Uterus (tissue), 2 donors: ENCODE measurements at regions not wholly inside any gene's neighbourhood (a gene's known extent, or its start where the extent isn't known, plus 50 kb on each side); places are given as distances from the start of the nearest gene placed in this dataset.

Source experiments
- POLR2A ChIP-seq, 2 donors: fragments of 450-650 bp; IDR thresholded peaks; one replicate each; pipeline ENCODE4 v1.6.1; 2016; ENCODE audit warnings: antibody characterized with exemption in 2 of 2, mild to moderate bottlenecking in 1 of 2, moderate library complexity in 1 of 2
- TF ChIP-seq, protein P1 (sequence below), 4 experiments: fragments of 200-600 bp in 2 of 4; fragments of 450-650 bp in 2 of 4; sonication (generic) in 2 of 4; IDR thresholded peaks; one replicate each; pipeline ENCODE4 v1.5.1; 2016 to 2019; ENCODE audit warnings: antibody characterized with exemption in 4 of 4, mild to moderate bottlenecking in 2 of 4, moderate library complexity in 1 of 4

DNA sequence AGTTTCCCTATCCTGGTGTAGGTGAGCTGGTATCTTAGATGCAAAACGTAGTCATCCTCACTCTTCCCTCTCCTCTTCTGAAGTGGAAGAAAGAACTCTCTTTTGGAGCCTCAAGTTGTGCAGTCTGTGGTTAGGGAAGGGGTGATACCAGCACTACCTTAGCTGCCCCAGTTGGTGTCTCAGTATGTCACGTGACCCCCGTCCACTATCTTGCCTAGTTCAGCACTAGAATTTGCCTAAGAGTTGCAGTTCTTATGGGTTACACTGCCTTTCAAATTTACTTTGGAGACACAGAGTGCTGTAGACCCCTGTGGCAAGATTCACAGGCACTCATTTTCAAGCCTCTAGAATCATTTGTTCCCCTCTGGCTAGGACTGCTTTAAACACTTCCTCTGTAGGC lies 322.8 kb upstream of the EDA2R start:
- no peak for TF ChIP-seq POLR2A (IDR thresholded peaks at IDR 0.05)
- TF ChIP-seq, protein P1, sequence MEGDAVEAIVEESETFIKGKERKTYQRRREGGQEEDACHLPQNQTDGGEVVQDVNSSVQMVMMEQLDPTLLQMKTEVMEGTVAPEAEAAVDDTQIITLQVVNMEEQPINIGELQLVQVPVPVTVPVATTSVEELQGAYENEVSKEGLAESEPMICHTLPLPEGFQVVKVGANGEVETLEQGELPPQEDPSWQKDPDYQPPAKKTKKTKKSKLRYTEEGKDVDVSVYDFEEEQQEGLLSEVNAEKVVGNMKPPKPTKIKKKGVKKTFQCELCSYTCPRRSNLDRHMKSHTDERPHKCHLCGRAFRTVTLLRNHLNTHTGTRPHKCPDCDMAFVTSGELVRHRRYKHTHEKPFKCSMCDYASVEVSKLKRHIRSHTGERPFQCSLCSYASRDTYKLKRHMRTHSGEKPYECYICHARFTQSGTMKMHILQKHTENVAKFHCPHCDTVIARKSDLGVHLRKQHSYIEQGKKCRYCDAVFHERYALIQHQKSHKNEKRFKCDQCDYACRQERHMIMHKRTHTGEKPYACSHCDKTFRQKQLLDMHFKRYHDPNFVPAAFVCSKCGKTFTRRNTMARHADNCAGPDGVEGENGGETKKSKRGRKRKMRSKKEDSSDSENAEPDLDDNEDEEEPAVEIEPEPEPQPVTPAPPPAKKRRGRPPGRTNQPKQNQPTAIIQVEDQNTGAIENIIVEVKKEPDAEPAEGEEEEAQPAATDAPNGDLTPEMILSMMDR (IDR thresholded peaks at IDR 0.05) = no peak
